ENCODE measurements at regions not wholly inside any gene's neighbourhood (a gene's known extent, or its start where the extent isn't known, plus 50 kb on each side); places are given as distances from the start of the nearest gene placed in this dataset.

DNA sequence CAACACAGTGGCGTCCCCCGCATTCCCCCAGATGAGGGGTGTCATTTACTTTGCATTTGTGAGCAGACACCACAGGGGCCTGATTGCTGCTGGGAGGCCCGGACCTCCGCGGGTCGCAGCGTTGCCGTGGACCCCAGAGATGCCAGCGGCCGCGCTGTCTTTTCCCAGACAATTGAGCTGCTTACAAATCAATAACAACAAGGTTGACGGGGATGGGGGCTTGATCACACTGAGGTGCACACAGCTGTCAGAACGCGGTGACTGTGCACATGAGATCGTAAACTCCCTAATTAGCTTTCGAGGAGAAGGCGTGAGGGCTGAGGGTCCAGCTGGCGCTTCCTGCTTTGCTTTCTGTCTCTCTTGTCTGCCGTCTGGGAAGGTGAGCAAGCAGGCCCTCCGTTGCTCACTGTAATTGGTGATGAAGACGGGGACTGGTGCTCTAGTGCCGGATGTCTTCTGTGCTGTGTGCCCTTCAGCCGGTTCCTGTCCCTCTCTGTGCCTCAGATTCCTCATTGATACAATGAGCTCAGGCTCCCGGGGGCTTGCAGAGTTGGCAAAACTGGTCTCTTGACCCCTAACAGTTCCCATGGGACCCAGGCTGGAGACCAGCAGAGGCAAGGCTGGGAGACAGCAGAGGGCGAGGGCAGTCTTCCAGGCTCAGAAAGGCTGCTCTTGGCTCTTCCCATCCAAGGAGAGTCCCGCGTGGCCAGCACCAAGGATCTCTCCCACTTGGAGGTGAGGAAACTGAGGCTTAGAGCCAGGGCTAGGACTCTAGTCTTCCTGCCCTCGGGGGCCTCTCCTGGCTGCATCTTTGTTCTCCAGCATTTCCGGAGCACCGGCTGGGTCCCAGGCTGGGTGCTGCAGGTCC lies 126.0 kb upstream of the PMEPA1 start:
- H3K4me3 Mint-ChIP-seq: no peak overlapping the region
- no peaks in the 10 kb centered on the region for H3K36me3 Mint-ChIP-seq
- WGBS (ENCODE audit: insufficient coverage): 79% methylated on average over 20 of the region's 30 CpGs
- H3K27me3 ChIP-seq (replicated peaks in 1 of 2; ENCODE audit: control insufficient read depth in 2 of 2, extremely low read depth in 1 of 2, insufficient read depth in 2 of 2, low read length in 1 of 2): peaks cover 0 to 12% of the 10 kb centered on the region in 2 experiments
- POLR2A ChIA-PET: no interaction called here
- no peaks in the 10 kb centered on the region for H3K4me1 ChIP-seq (ENCODE audit: control insufficient read depth in 1 of 2, extremely low read depth in 1 of 2, insufficient read depth in 2 of 2, low read length in 2 of 2)
- H3K4me1 Mint-ChIP-seq: no peaks in the 10 kb centered on the region
- CTCF ChIA-PET: no interaction called here
- H3K9me3 ChIP-seq: no peaks in the 10 kb centered on the region
- ATAC-seq (replicated peaks in 1 of 4) (no peak), DNase-seq (no peak)
- H3K27ac ChIP-seq (ENCODE audit: low read length): no peak overlapping the region
- peaks cover 2 to 4% of the 10 kb centered on the region in 2 donors for H3K27me3 Mint-ChIP-seq
- H3K4me3 ChIP-seq (ENCODE audit: control insufficient read depth in 1 of 2, extremely low read depth in 1 of 2, low read length in 1 of 2): no peak overlapping the region
- H3K9me3 Mint-ChIP-seq: no peaks in the 10 kb centered on the region
- H3K27ac Mint-ChIP-seq: no peak overlapping the region
- no peaks in the 10 kb centered on the region for H3K36me3 ChIP-seq (ENCODE audit: control insufficient read depth in 2 of 2, extremely low read depth in 1 of 2, insufficient read depth in 1 of 2, low read length in 1 of 2)

DNA sequence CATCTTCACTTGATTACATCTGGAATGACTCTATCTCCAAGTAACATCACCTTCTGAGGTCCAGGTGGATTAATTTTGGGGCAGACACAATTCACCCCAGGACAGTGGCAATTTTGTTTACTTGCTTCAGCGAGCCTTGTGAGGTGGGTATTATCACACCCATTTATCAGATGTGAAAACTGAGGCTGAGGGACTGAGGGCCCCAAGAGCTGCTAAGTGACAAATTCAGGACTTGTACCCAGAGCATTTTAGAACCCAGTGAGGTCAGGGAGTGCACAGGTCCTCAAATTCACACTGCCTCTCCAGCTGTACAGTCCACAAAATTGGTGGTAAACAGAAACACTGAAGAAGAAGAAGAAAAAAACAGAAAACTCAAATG lies 125.2 kb upstream of the PMEPA1 start:
- CTCF ChIA-PET: no interaction called here

DNA sequence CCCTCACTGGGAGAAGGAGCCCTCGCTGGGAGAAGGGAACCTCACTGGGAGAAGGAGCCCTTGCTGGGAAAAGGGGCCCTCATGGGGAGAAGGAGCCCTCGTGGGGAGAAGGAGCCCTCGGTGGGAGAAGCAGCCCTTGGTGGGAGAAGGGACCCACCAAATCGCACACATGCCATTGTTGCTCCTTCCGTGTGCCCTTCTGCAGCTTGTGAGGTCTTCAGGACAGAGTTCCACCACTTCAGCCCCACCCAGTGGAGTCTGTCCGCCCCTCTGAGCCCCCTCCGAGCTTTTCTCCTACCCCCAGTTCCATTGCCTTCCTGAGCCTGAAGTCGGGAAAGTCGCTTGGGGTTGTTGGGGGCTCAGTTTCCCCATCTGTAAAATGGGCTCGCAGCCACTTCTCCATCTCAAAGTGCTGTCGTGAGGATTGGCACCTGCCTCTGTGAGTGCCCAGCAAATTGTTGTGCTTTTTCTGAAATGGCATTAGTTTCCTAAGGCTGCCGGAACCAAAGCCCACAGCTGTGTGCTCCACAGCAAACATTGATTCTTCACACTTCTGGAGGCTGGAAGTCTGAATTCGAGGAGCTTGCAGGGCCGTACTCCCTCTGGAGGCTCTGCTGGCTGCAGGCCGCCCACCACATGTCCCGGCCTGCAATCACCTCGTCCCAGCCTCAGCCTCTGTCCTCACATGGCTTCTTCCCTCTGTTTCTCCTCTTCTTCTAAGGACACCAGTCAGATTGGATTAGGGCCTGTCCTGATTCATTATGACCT lies 124.7 kb upstream of the PMEPA1 start:
- no peaks in the 10 kb centered on the region for H3K9me3 ChIP-seq
- no peaks in the 10 kb centered on the region for H3K4me1 ChIP-seq (ENCODE audit: control insufficient read depth in 1 of 2, extremely low read depth in 1 of 2, insufficient read depth in 2 of 2, low read length in 2 of 2)
- peaks cover 0 to 19% of the 10 kb centered on the region in 2 experiments for H3K27me3 ChIP-seq (replicated peaks in 1 of 2; ENCODE audit: control insufficient read depth in 2 of 2, extremely low read depth in 1 of 2, insufficient read depth in 2 of 2, low read length in 1 of 2)
- 80% methylated on average over 15 of the region's 17 CpGs for WGBS (ENCODE audit: insufficient coverage)
- H3K4me1 Mint-ChIP-seq: no peaks in the 10 kb centered on the region
- CTCF ChIA-PET: no interaction called here
- DNase-seq (no peak), ATAC-seq (replicated peaks in 1 of 4) (no peak)
- no peaks in the 10 kb centered on the region for H3K9me3 Mint-ChIP-seq
- H3K4me3 ChIP-seq (ENCODE audit: control insufficient read depth in 1 of 2, extremely low read depth in 1 of 2, low read length in 1 of 2): no peak overlapping the region
- no peaks in the 10 kb centered on the region for H3K36me3 Mint-ChIP-seq
- no peak overlapping the region for H3K27ac ChIP-seq (ENCODE audit: low read length)
- no peaks in the 10 kb centered on the region for H3K36me3 ChIP-seq (ENCODE audit: control insufficient read depth in 2 of 2, extremely low read depth in 1 of 2, insufficient read depth in 1 of 2, low read length in 1 of 2)
- POLR2A ChIA-PET: no interaction called here
- H3K27ac Mint-ChIP-seq: no peak overlapping the region
- H3K27me3 Mint-ChIP-seq: peaks cover 2 to 4% of the 10 kb centered on the region in 2 donors
- no peak overlapping the region for H3K4me3 Mint-ChIP-seq

More for the DNA sequence above, 125.2 kb upstream of the PMEPA1 start:
- H3K4me3 Mint-ChIP-seq: no peak overlapping the region
- DNase-seq: no peak
- Histone ChIP-seq H3K9me3 (no peaks in the 10 kb centered on the region), H3K4me1 (ENCODE audit: control insufficient read depth in 1 of 2, extremely low read depth in 1 of 2, insufficient read depth in 2 of 2, low read length in 2 of 2) (no peaks in the 10 kb centered on the region), H3K4me3 (ENCODE audit: control insufficient read depth in 1 of 2, extremely low read depth in 1 of 2, low read length in 1 of 2) (no peak overlapping the region), H3K27me3 (replicated peaks in 1 of 2; ENCODE audit: control insufficient read depth in 2 of 2, extremely low read depth in 1 of 2, insufficient read depth in 2 of 2, low read length in 1 of 2) (peaks cover 0 to 18% of the 10 kb centered on the region in 2 experiments), H3K27ac (ENCODE audit: low read length) (no peak overlapping the region), H3K36me3 (ENCODE audit: control insufficient read depth in 2 of 2, extremely low read depth in 1 of 2, insufficient read depth in 1 of 2, low read length in 1 of 2) (no peaks in the 10 kb centered on the region)
- no peaks in the 10 kb centered on the region for H3K9me3 Mint-ChIP-seq
- H3K4me1 Mint-ChIP-seq: no peaks in the 10 kb centered on the region
- H3K27ac Mint-ChIP-seq: no peak overlapping the region
- H3K27me3 Mint-ChIP-seq: peaks cover 2 to 4% of the 10 kb centered on the region in 2 donors
- no peak for ATAC-seq (replicated peaks in 1 of 4)
- H3K36me3 Mint-ChIP-seq: no peaks in the 10 kb centered on the region
- POLR2A ChIA-PET: no interaction called here
- no CpG with 5 or more reads among the region's 1 CpG for whole genome bisulfite sequencing (ENCODE audit: insufficient coverage)

DNA sequence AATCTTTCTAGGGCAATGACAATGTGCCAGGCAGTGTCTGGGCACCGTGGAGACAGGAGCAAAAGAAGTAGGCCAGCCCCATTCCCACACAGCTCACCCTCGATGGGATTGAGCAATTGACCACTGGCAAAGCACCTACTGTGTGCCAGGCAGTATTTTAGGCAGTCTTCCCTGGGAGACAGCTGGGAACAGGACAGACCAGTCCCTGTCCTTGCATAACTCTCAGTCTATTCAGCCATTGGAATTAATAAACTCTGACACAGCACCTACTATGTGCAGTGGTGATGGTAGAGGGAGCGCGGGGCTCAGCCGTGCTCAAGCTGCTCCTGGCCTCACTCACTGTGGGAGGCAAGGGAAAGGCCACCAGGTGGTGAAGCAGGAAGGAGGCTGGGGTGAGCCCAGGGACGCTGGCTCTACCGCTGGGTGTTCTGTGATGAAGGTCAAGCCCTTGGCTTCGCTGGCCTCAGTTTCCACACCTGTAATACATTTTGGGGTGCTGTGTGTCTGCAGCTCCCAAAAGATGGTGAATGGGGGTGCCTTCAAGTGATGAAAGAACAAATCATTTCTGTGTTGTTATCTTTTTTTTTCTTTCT lies 122.3 kb upstream of the PMEPA1 start:
- Mint-ChIP-seq H3K4me1 (no peaks in the 10 kb centered on the region), H3K36me3 (no peaks in the 10 kb centered on the region), H3K9me3 (no peaks in the 10 kb centered on the region), H3K27ac (no peak overlapping the region), H3K27me3 (peaks cover 2 to 4% of the 10 kb centered on the region in 2 donors), H3K4me3 (no peak overlapping the region)
- WGBS (ENCODE audit: insufficient coverage): 88% methylated on average over 3 of the region's 8 CpGs
- CTCF ChIA-PET: interaction anchor here in 1 of 2 donors (0.6 to 0.7 kb wide), 2 partner anchors 32 to 1626 kb away, joined by 4 to 6 read pairs; no protein-coding TSS in a partner anchor
- Histone ChIP-seq H3K9me3 (no peaks in the 10 kb centered on the region), H3K27me3 (replicated peaks in 1 of 2; ENCODE audit: control insufficient read depth in 2 of 2, extremely low read depth in 1 of 2, insufficient read depth in 2 of 2, low read length in 1 of 2) (peaks cover 0 to 11% of the 10 kb centered on the region in 2 experiments), H3K27ac (ENCODE audit: low read length) (no peak overlapping the region), H3K36me3 (ENCODE audit: control insufficient read depth in 2 of 2, extremely low read depth in 1 of 2, insufficient read depth in 1 of 2, low read length in 1 of 2) (no peaks in the 10 kb centered on the region), H3K4me1 (ENCODE audit: control insufficient read depth in 1 of 2, extremely low read depth in 1 of 2, insufficient read depth in 2 of 2, low read length in 2 of 2) (no peaks in the 10 kb centered on the region), H3K4me3 (ENCODE audit: control insufficient read depth in 1 of 2, extremely low read depth in 1 of 2, low read length in 1 of 2) (no peak overlapping the region)
- no peak for DNase-seq
- no peak for ATAC-seq (replicated peaks in 1 of 4)
- POLR2A ChIA-PET: no interaction called here

DNA sequence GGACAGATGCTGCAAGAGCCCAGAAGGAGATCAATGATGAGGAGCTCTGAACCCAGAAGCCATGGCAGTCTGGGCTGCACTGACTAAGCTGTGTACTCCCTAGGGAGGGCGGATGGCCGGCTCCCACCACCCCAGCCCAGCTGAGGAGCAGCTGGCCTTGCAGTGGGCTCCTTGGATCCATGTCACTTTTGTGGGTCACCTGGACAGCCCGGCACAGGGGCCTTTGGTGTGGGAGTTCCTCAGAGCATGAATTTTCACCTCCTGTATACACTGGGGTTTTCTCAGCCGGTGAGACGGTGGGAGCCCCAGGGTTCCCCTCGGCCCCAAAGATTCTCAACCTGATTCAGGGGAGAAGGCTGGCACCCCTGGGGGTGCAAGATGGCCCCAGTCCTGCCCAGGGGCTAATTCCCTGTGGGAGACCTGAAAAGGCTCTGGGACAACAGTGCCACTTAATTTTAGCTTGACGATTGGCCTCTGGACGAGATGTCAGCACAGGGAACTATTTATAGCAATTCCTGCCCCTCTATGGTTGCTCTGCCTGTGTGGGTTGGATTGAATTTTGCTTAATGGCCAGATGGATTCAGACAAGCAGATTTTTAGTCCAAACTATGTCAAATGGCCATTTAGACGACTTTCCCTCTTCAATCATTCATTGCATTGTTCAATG lies 121.6 kb upstream of the PMEPA1 start:
- DNase-seq (no peak), ATAC-seq (replicated peaks in 1 of 4) (no peak)
- peaks cover 2 to 4% of the 10 kb centered on the region in 2 donors for H3K27me3 Mint-ChIP-seq
- no peaks in the 10 kb centered on the region for H3K9me3 ChIP-seq
- H3K4me3 ChIP-seq (ENCODE audit: control insufficient read depth in 1 of 2, extremely low read depth in 1 of 2, low read length in 1 of 2): no peak overlapping the region
- H3K36me3 Mint-ChIP-seq: no peaks in the 10 kb centered on the region
- no peaks in the 10 kb centered on the region for H3K9me3 Mint-ChIP-seq
- no peaks in the 10 kb centered on the region for H3K4me1 ChIP-seq (ENCODE audit: control insufficient read depth in 1 of 2, extremely low read depth in 1 of 2, insufficient read depth in 2 of 2, low read length in 2 of 2)
- ChIA-PET POLR2A (no interaction called here), CTCF (no interaction called here)
- no peaks in the 10 kb centered on the region for H3K36me3 ChIP-seq (ENCODE audit: control insufficient read depth in 2 of 2, extremely low read depth in 1 of 2, insufficient read depth in 1 of 2, low read length in 1 of 2)
- H3K27me3 ChIP-seq (replicated peaks in 1 of 2; ENCODE audit: control insufficient read depth in 2 of 2, extremely low read depth in 1 of 2, insufficient read depth in 2 of 2, low read length in 1 of 2): peaks cover 0 to 11% of the 10 kb centered on the region in 2 experiments
- WGBS (ENCODE audit: insufficient coverage): 89% methylated on average over 5 of the region's 9 CpGs
- H3K4me1 Mint-ChIP-seq: no peaks in the 10 kb centered on the region
- H3K27ac ChIP-seq (ENCODE audit: low read length): no peak overlapping the region
- H3K4me3 Mint-ChIP-seq: no peak overlapping the region
- H3K27ac Mint-ChIP-seq: no peak overlapping the region

DNA sequence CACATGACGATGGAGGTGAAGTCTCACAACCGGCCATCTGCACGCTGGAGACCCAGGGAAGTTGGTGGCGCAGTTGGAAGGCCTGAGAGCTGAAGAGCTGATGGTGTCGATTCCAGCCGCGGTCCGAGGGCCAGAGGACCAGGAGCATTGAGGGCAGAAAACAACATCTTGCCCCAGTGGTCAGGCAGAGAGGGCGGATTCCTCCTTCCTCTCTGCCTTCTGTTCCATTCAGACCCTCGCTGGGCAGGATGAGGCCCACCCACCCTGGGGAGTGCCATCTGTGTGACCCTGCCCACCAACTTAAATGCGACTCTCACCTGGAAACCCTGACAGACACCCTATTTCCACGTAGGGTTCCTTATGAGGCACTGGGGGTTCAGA lies 120.7 kb upstream of the PMEPA1 start:
- Mint-ChIP-seq H3K4me3 (no peak overlapping the region), H3K4me1 (no peaks in the 10 kb centered on the region), H3K27me3 (peaks cover 0 to 4% of the 10 kb centered on the region in 2 donors), H3K27ac (no peak overlapping the region), H3K9me3 (no peaks in the 10 kb centered on the region), H3K36me3 (no peaks in the 10 kb centered on the region)
- ATAC-seq (replicated peaks in 1 of 4): no peak
- no peaks in the 10 kb centered on the region for H3K36me3 ChIP-seq (ENCODE audit: control insufficient read depth in 2 of 2, extremely low read depth in 1 of 2, insufficient read depth in 1 of 2, low read length in 1 of 2)
- 83% methylated on average over 7 of the region's 12 CpGs for WGBS (ENCODE audit: insufficient coverage)
- peaks cover 0 to 11% of the 10 kb centered on the region in 2 experiments for H3K27me3 ChIP-seq (replicated peaks in 1 of 2; ENCODE audit: control insufficient read depth in 2 of 2, extremely low read depth in 1 of 2, insufficient read depth in 2 of 2, low read length in 1 of 2)
- no peak overlapping the region for H3K4me3 ChIP-seq (ENCODE audit: control insufficient read depth in 1 of 2, extremely low read depth in 1 of 2, low read length in 1 of 2)
- H3K4me1 ChIP-seq (ENCODE audit: control insufficient read depth in 1 of 2, extremely low read depth in 1 of 2, insufficient read depth in 2 of 2, low read length in 2 of 2): no peaks in the 10 kb centered on the region
- ChIA-PET CTCF (no interaction called here), POLR2A (no interaction called here)
- no peak overlapping the region for H3K27ac ChIP-seq (ENCODE audit: low read length)
- DNase-seq: no peak
- no peaks in the 10 kb centered on the region for H3K9me3 ChIP-seq

All from T-cell (primary cell).